Renal cortical epithelial cell (primary cell): ENCODE measurements at regions not wholly inside any gene's neighbourhood (a gene's known extent, or its start where the extent isn't known, plus 50 kb on each side); places are given as distances from the start of the nearest gene placed in this dataset.

ENCODE experiments used
- DNase-seq: peaks from one replicate; pipeline ENCODE4 v3.0.0-alpha.2; 2011; ENCODE audit warnings: low read depth

DNA sequence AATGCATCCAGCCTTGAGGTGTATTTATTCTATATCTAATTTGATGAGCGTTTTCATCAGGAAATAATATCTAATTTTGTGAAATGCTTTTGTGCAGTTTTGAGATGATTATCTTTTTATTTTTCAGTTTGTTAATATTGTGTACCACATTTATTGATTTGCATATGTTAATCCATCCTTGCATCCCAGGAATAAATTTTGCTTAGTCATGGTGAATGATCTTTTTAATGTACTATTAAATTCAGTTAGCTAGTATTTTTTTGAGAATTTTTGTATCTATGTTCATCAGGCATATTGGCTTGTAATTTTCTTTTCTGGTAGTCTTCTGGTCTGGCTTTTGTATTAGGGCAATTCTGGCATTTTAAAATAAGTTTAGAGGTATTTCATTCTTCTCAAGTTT, 697.5 kb upstream of the ADGRL4 start:
- no peak for DNase-seq

DNA sequence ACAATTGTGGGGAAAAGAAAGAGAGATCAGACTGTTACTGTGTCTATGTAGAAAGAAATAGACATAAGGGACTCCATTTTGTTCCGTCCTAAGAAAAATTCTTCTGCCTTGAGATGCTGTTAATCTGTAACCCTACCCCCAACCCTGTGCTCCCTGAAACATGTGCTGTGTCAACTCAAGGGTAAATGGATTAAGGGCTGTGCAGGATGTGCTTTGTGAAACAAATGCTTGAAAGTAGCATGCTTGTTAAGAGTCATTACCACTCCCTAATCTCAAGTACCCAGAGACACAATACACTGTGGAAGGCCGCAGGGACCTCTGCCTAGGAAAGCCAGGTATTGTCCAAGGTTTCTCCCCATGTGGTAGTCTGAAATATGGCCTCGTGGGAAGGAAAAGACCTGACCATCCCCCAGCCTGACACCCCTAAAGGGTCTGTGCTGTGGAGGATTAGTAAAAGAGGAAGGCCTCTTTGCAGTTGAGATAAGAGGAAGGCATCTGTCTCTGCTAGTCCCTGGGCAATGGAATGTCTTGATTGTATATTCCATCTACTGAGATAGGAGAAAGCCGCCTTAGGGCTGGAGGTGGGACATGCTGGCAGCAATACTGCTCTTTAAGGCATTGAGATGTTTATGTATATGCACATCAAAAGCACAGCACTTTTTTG, 695.9 kb upstream of the ADGRL4 start:
- peak; percentile 12 for DNase-seq

DNA sequence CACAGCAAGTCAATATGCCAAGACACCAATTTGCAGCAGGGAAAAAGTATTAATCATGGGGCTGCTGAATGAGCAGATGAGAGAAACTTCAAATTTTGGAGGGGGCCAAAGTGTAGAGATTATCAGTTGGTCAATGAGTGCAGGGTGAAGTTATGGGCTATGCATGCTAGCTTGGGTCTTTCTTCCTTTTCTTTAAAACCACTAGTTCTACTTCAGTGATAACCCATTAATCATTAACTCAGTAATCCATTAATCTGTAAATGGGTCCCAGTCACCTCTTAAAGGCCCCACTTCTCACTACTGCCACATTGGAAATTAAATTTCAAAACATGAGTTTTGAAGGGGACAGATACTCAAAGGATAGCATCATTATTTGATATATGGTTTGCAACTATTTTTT, 688.6 kb upstream of the ADGRL4 start:
- peak; percentile 91 for DNase-seq

DNA sequence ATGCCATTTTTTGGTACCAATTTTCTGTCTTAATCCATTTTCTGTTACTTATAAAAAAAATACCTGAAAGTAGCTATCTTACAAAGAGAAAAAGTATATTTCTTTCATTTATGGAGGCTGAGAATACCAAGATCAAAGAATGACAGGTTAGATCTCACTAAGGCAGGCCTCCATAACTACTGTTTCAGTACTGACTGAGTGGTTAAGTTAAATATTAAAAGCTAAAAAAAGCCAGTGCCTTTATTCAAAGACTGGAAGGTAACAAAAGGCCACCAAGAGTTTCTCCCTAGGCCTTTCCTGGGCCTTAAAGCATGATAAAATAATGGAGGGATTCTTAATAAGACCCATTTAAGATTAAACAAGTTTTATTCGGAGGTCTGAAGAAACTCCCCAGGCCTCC, 687.7 kb upstream of the ADGRL4 start:
- DNase-seq, result peak; percentile 57

DNA sequence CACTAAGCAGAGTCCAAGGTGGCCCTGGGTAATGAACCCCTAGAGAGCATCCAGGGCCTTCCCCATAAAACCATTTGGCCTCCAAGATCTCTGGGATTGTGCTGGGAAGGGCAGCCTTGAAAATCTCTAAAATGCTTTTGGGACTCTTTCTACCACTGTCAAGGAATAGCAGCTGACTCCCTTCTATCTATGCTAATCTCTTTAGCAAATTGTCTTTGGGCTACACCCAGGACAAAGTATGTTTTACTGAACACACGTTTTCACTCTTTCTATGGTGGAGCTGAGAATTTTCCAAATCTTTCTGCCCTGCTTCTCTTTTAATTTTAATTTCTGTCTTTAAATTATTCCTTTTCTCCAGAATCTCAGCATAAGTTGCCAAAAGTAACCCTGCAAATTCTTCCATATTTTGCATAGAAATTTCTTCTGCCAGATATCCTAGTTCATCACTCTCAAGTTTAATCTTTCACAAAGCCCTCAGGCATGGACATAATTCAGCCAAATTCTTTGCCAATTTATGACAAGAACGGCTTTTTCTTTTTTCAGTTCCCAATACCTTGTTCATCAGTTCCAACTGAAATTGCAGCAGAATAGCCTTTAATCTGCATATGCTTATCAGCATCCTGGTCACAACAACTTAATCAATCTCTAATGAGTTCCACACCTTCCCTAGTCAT, 687.0 kb upstream of the ADGRL4 start:
- no peak for DNase-seq

DNA sequence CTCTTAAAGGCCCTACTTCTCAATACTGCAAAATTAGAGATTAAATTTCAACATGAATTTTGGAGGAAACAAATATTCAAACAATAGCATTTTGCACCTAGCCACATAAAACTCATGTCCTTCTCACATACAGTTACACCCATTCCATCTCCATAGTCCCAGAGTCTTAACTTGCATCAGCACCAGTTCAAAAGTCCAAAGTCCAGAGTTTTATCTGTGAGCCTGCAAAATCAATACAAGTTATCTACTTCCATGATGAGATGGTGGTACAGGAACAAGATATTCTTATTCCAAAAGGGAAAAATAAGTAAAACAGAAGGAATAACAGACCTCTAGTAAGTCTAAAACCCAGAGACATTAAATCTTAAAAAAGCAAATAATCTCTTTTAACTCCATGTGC, 686.0 kb upstream of the ADGRL4 start:
- DNase-seq, result no peak

DNA sequence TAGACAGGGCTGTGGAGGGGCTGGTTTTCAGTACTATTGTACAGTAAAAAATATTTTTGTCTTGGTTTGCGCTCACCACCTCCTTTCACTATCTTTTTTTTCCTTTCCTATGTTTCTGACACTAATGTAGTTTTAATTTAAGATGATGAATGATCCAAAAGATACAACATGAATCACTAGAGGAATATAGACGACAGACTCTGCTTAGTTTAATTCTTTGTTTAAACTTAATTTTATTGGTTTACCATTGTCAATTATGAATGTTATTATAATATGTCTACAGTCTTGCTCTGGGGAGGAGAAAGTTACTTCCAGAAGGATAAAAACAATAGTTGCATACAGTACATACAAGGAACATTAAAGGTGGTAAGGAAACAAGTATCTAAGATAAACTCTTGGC, 682.4 kb upstream of the ADGRL4 start:
- DNase-seq, result no peak

DNA sequence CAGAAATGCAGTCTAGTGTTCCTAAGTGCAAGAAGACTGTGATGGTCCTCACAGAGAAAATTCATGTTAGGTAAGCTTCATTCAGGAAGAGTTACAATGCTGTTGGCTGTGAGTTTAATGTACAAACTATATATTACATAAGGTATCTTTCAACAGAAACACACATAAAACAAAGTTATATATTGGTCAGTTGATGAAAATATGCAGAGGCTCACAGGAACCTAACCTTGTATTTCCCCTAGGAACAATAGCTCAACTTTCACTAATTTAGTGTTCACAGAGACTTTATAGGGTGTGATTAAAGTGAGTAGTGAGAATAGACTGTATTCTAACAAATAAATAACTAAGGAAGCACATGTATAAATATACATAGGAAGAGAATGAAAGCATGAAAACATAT, 676.9 kb upstream of the ADGRL4 start:
- DNase-seq, result no peak

DNA sequence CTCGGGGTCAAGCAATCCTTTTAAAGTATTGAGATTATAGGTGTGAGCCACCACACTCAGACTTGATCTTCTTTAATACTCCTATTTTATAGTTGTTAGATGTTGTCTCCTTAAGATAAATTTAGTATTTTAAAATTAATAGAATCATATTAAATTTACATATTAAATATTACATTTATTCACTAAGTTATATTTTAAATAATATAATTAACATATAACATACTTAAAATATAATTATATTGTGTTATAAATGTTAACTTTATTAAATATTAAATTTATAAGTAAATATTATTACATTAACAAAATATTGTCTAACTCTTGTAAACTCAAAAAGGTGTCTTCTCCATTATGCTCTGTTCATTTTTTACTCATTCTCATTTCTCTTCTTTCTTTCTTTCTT, 675.9 kb upstream of the ADGRL4 start:
- no peak for DNase-seq

DNA sequence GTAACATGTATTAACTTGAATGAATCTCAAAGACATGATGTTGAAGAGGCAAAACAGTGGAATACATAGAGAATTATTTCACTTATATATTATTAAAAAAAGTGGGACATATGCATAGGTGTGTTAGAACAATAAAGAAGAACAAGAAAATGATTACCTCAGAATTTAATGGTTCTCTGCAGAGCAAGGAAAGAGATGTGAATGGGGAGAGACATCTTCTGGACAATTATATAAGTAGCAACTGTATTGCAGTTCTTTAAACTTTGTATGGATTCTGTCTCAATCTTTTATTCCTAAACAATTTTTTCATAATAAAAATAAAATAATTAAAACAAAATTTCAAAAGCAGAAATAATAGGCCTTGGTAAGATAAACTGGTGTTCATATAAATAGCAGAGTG, 674.9 kb upstream of the ADGRL4 start:
- no peak for DNase-seq

DNA sequence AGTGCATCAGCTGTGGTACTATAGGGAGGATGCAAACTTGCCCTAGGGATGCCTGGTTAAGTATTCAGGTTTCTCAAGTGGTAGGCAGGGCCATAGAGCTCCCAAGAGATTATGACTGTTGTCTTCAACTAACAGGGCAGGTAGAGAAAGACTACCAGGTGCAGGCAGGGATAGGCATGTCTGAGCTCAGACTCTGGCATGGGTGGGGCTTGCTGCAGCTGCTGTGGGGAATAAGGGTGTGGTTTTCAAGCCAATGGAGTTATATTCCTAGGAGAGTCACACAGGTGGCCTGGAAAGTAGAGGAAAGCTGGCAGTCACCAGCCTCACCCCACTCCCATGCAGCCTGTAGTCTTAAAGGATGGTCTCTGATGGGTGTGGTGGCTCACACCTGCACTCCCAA, 673.4 kb upstream of the ADGRL4 start:
- DNase-seq, result no peak

DNA sequence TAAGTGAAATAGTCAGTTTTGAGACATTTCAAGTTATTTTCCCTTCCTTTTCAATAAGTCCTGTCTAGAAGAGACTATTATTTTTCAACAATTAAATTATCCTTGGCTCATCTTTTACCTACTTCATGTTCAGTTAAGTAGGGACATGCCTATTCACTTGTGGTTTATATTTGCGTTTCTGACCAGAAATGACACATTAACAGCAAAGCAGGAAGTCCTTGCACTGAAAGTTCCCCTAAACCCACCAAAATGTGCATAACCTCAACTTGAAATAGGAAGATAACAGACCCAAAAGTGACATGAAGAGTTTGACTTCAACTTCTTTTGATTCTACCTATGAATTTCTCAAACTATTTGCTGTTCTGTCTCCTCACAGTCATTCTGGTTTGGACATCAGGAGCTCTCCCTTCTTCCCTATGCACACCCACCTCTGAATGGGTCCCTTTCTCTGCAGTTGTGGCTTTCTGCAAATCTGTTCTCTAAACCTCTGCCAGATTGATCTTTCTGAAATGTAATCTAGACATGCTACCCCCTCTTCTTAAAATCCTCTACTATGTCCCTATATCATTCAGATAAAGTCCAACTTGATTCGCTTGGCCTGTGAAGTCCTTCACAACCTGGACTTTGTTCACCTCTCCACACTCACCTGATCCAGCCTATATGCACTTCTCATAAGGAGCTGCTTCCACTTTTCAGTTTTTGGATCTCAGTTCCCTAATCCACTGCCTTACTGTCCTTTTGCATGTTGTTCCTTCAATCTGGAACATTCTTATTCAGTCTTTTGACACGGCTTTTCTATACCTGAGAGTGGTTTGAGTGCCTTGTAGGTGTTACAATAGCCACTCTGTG, 661.5 kb upstream of the ADGRL4 start:
- DNase-seq, result no peak

DNA sequence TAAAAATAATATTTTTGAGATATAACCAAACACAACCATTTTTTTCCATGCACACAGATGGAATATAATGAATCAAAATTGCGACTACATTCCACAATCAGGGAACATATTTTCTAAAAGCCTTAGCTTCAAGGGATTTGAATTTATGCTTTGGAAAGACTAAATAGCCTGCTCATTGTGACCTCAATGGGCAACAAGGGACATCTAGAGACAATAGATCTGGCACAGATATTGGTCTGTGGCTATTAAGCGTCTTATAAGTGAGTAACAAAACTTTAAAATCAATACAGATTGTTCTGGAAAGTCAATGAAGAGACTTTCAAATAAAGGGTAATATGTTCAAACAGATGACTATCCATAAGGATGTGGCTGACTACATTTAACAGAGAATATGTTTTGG, 660.6 kb upstream of the ADGRL4 start:
- DNase-seq, result no peak

DNA sequence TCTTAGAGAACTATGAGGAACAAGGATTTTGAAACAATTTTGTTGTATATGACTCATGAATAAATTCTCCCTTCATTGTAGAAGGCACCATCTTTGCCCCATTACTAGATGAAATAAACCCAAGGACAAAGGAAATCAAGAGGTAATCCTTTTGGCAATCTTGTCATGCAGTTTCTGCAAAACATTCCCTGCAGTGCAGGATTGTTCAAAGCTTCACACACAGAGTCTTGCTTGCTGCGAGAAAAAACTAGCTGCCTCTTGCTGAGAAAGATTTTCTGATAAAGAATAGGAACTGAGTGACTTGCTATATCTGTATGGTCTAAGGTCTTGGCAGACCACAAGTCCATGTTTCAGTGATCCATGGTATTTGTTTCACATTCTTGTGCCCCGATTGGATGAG, 657.4 kb upstream of the ADGRL4 start:
- peak; percentile 21 for DNase-seq

DNA sequence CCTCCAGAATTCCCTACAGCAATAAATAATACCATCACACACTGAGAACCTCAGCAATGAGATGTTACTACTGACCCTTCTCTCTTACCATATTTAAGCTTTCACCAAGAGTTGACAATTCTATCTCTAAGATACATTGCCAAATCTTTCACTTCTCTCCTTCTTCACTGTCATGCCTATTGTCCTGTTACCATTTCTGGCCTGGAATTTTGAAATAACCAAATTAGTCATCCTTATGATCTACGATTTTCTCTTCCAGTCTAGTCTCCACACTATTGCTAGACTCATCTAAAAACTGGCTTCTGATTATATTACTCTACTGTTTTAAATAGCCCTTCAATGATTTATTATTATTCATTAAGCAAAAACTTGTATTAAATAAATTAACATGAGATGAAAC, 656.1 kb upstream of the ADGRL4 start:
- no peak for DNase-seq

DNA sequence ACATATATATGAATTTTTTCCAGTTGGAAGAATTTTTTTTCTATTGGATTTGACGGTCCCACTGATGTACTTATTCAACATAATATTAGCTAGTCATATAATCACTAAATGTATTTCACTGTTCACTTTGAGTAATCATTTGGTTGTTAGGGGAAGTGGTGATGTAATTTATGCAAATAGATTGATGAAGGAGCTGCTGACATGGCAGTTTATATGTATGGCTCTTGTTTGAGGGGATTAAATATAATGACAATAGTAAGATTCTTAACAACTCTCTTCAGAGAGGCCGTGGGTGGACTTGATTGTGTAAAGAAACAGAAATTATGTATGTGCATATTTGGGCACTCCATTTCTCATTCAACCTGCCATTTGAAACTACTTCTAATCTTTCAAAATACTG, 653.6 kb upstream of the ADGRL4 start:
- no peak for DNase-seq

DNA sequence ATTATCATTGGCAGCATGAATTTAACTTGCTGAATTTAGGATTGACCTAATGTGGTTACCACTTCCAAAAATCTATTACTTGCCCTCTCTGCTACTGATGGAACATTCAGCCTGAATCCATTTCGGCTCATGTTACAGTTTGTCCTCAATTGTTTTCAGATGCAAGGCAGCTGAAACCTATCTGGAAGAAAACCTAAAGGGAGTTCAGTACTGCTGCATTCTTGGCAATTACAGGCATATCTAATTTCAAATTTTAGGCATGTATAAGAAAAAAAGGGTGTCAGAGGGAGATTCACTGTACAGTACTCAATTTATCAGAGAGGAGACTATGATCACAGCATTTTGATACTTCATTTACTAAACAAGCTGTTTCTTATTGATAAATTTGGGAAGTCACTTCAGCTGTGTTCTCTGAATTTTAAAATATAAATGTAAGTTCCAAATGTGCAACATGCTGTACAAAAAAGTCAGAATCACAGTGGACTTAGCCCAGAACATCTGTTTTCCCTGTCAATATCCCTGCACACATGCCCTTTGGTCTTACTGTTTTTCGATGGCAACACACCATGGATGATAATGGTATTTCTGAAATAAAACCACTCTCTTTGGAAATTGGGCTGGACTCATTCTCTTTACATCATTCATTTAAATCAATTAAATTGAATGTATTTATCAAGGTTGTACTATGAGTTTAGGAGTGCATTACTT, 651.6 kb upstream of the ADGRL4 start:
- no peak for DNase-seq

DNA sequence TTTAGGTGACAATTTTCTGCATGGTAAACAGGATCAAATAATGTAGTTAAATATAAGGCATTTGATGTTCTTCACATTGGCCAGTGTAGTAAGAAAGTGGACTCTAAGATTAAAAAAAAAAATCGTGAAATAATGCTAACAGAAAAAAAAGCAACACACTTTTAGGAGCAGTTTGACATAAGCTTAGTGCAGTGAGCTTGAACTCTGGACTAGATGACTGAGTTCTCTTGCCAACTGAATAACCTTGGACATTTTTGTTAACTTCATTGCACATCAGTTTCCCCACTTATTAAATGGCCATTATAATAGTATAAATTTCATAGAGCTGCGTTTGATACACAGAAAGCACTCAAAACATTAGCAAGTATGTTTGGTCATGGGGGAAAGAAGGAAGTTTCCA, 649.3 kb upstream of the ADGRL4 start:
- DNase-seq, result no peak

DNA sequence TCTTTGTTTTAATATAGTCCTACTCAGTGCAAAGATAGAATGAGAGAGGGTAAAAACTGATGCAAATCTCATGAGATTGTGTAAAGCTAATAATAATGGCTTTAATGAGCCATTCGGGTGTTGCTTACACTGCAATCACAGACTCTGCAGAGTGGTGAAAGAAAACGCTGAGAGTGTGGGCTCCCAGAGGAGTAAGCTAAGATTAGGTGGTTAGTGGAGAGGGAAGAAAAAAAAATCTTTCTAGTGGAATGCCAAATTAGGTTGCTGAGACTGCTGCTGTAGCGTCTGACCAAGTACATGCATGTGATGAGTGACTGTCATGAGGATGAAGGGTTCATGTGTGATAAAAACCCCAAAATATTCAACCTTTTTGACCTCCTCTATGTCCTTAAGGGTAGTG, 645.9 kb upstream of the ADGRL4 start:
- no peak for DNase-seq

DNA sequence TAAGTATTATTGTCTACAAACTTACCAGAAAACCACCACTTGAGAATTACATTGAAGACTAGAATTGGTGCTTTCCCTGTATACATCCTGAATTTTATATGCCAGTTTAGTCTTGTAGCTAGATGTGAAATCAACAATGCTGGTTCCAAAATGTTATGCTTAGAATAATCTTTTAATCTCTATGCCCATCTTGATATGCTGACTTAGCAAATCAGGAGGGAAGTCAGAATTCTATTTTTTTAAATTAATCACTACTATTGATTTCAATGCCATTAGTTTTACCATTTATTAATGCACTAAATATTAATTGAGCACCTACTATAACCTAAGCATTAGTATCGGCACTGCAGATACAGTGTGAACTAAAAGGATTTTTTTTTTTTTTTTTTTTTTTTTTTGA, 641.6 kb upstream of the ADGRL4 start:
- DNase-seq, result no peak

DNA sequence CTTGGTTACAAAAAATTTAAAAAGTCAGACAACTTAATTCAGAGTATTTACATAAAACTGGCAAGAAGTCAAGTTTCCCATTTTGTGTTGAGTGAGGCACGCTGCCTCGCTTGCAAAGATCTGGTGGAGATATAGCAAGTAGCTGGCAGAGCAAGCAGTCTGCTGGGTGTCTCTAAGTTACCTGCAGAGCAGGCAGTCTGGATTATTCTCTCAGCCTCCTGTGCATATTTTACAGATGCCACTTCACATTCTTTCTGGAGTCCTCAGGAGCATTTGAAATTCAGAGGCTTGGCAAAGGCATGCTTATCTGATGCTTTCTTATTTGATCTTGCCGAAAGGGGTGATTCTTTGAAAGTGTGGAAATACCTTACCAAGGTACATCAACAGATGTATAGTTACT, 640.4 kb upstream of the ADGRL4 start:
- no peak for DNase-seq

DNA sequence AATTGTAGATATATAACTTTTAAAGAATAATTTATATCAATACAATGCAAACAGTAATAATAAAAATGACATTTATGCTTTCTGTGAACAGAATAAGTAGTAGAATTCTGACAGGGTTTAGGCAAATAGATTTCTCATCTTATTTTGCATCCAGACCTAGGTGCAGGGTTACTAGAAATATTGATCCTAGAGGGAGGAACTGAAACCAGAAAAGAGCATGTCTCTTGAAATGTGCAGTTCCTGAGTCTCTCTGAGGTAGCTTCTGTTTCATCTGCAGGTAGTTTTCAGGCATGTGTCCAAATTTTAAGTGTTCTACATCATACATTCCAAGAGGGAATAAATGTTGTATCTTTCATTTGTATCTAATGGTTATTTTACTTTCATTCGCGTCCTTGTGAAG, 631.9 kb upstream of the ADGRL4 start:
- DNase-seq, result no peak

DNA sequence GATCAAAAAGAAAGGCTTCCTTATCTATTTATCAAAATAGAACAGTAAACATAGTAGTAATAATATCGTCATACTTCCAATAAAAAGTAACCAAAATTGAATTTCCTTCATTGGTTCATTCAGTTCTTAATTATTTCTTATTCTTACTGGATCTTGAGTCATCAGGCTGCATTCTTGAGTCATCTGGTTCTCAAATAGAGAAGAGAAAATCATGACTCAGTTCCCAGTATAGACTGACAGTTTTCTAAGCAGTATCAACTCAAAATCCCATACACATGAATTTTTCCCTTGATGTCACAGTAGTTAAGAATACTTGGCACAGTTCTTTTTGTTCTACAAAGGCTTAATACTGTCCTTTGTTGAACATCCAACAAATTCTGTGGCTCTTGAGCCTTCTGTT, 626.9 kb upstream of the ADGRL4 start:
- peak; percentile 85 for DNase-seq
